ENCODE measurements at regions not wholly inside any gene's neighbourhood (a gene's known extent, or its start where the extent isn't known, plus 50 kb on each side); places are given as distances from the start of the nearest gene placed in this dataset.
"Not testable (repeated sequence)": the region's sequence is repeated elsewhere in the genome, so short reads cannot be mapped to it uniquely, and the experiment has no call there.

DNA sequence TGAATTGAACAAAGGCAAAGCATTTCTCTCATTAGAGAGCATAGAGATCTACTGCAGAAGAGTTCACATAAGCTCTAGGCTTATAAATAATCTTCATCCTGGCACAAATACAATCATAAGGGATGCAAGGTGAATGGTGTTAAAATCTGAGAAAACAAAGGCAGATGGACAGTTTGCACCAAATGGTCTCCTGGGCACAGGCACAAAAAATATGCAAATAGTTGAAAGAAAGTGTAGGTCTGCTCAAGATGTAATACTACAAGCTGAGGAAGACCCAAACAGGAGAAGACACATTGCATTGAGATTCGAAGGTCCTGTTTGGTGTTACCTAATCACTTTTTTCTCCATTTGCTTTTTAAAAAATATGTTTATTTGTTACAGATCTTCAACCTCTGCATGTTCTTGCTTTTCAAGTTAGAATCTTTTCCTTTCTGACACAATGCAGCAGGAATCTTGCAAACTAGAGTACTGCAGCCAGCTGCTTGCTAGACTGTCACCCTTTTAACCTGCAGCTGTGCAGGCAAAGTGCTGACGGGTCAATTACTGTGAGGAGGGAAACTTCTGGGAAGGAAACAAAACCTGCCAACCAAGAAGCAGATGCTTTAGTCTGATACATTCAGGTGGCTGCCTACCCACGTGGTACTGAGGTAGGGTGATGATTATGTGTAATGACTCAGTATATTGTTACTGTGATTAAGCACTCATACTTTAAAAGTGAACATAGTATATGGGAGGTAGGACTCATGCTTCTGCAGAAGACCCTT lies 1048.6 kb upstream of the SEMA6A start:
- H3K4me1 Mint-ChIP-seq, result no peaks in the 10 kb centered on the region
- no peak overlapping the region for H3K4me3 Mint-ChIP-seq
- H3K27me3 Mint-ChIP-seq, result no peaks in the 10 kb centered on the region
- peaks cover 15 to 20% of the 10 kb centered on the region in 2 donors for H3K9me3 Mint-ChIP-seq
- DNase-seq (no peak), ATAC-seq (no peak)
- no peak overlapping the region for H3K27ac Mint-ChIP-seq

GRCh38 chr5:117621921-117622320 lies 1047.3 kb upstream of the SEMA6A start:
- no peak overlapping the region for H3K27ac Mint-ChIP-seq

GRCh38 chr5:117615226-117615625 lies 1040.6 kb upstream of the SEMA6A start:
- no peak for DNase-seq
- Mint-ChIP-seq H3K4me1 (no peaks in the 10 kb centered on the region), H3K4me3 (no peak overlapping the region), H3K9me3 (peaks cover 5 to 18% of the 10 kb centered on the region in 2 donors), H3K27me3 (no peaks in the 10 kb centered on the region), H3K27ac (no peak overlapping the region)
- no peak for ATAC-seq

More at GRCh38 chr5:117621921-117622320, 1047.3 kb upstream of the SEMA6A start:
- peaks cover 14 to 24% of the 10 kb centered on the region in 2 donors for H3K9me3 Mint-ChIP-seq
- H3K27me3 Mint-ChIP-seq, result no peaks in the 10 kb centered on the region
- no peak for ATAC-seq
- H3K4me3 Mint-ChIP-seq, result no peak overlapping the region
- no peak for DNase-seq
- no peaks in the 10 kb centered on the region for H3K4me1 Mint-ChIP-seq

GRCh38 chr5:117614408-117614807 lies 1039.8 kb upstream of the SEMA6A start:
- Mint-ChIP-seq H3K27ac (no peak overlapping the region), H3K4me3 (no peak overlapping the region), H3K9me3 (peaks cover 5 to 23% of the 10 kb centered on the region in 2 donors), H3K27me3 (no peaks in the 10 kb centered on the region), H3K4me1 (no peaks in the 10 kb centered on the region)
- DNase-seq (no peak), ATAC-seq (no peak)

DNA sequence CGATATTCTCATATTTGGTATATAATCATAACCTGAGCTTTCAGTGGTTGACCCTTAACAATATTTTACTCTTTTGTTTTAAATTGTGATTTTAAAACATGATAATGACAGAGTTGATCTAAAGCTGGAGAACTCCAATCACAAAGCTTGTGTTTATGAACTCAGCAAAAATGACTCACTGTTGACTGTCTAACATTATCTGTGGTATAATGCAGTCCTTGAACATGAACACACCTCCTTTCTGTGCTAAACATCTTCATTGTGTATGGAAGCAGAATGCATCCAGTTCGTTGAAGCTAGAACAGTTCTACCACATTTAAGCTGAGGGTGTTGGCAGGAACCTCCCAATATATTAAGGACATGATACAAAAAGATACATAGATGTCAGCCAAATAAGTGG lies 1030.2 kb upstream of the SEMA6A start:
- Mint-ChIP-seq H3K9me3 (peaks cover 0 to under 1% of the 10 kb centered on the region in 2 donors), H3K27me3 (no peaks in the 10 kb centered on the region), H3K27ac (no peak overlapping the region), H3K4me3 (no peak overlapping the region), H3K4me1 (no peaks in the 10 kb centered on the region)
- DNase-seq (no peak), ATAC-seq (no peak)

DNA sequence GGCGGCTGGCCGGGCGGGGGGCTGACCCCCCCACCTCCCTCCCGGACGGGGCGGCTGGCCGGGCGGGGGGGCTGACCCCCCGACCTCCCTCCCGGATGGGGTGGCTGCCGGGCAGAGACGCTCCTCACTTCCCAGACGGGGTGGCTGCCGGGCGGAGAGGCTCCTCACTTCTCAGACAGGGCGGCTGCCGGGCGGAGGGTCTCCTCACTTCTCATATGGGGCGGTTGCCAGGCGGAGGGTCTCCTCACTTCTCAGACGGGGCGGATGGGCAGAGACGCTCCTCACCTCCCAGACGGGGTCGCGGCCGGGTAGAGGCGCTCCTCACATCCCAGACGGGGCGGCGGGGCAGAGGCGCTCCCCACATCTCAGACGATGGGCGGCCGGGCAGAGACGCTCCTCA lies 1025.2 kb upstream of the SEMA6A start:
- not testable (repeated sequence) for ATAC-seq, H3K4me1 Mint-ChIP-seq, H3K4me3 Mint-ChIP-seq, H3K27ac Mint-ChIP-seq, DNase-seq, H3K27me3 Mint-ChIP-seq, H3K9me3 Mint-ChIP-seq

GRCh38 chr5:117594166-117594565 lies 1019.5 kb upstream of the SEMA6A start:
- no peaks in the 10 kb centered on the region for H3K27me3 Mint-ChIP-seq
- H3K4me3 Mint-ChIP-seq, result no peak overlapping the region
- DNase-seq, result no peak

GRCh38 chr5:117590944-117591343 lies 1016.3 kb upstream of the SEMA6A start:
- Mint-ChIP-seq H3K9me3 (peaks cover 0 to 4% of the 10 kb centered on the region in 2 donors), H3K4me3 (no peak overlapping the region), H3K27me3 (no peaks in the 10 kb centered on the region), H3K4me1 (no peaks in the 10 kb centered on the region), H3K27ac (no peak overlapping the region)
- no peak for ATAC-seq
- no peak for DNase-seq

More at GRCh38 chr5:117594166-117594565, 1019.5 kb upstream of the SEMA6A start:
- H3K27ac Mint-ChIP-seq, result no peak overlapping the region
- no peaks in the 10 kb centered on the region for H3K4me1 Mint-ChIP-seq
- no peak for ATAC-seq
- no peaks in the 10 kb centered on the region for H3K9me3 Mint-ChIP-seq

DNA sequence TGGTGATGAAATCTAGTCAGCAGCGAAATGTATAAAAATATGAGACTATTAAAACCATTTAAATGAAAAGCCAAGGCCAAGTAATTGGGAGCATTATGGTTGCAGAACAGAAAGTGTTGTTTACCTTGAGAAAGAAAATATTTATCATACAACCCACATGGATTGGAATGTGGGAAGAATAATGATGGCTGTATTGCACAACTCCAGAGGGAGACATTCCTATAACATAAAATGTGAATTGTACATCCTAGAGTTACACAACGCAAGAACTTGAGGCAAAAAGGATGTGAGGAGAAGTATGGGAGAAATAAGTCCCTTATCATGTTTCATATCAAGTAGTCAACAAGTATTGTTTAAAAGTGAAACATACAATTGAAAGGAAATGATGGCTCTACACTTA lies 1014.0 kb upstream of the SEMA6A start:
- Mint-ChIP-seq H3K27me3 (no peaks in the 10 kb centered on the region), H3K27ac (no peak overlapping the region), H3K9me3 (peaks cover 0 to 4% of the 10 kb centered on the region in 2 donors), H3K4me3 (no peak overlapping the region), H3K4me1 (no peaks in the 10 kb centered on the region)
- DNase-seq, result no peak
- no peak for ATAC-seq

- ATAC-seq, result no peak
- DNase-seq, result no peak
Measured at GRCh38 chr5:117587111-117587510, 1012.5 kb upstream of the SEMA6A start.

DNA sequence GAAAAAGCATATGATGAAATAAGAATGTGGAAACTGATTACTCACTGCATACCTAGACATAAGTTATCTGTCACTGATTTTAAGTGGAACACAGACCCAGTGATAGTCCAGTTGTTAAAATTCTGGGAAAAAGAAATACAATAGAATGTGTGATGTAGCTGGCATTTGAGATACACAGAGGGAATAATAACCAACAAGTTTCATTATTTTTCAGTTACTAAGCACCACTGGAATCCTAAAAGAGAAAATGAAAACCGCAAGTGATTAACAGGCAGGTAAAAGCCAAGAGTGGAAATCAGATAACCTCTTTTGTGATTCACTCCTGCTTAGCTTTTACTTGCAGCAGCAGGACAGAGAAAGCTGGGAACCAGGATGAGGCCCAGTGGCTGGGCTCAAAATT lies 994.0 kb upstream of the SEMA6A start:
- Mint-ChIP-seq H3K27ac (no peak overlapping the region), H3K9me3 (no peaks in the 10 kb centered on the region), H3K4me3 (no peak overlapping the region), H3K27me3 (no peaks in the 10 kb centered on the region), H3K4me1 (no peaks in the 10 kb centered on the region)
- ATAC-seq, result no peak
- no peak for DNase-seq

More at GRCh38 chr5:117587111-117587510, 1012.5 kb upstream of the SEMA6A start:
- no peak overlapping the region for H3K4me3 Mint-ChIP-seq
- no peaks in the 10 kb centered on the region for H3K27me3 Mint-ChIP-seq
- H3K27ac Mint-ChIP-seq, result no peak overlapping the region
- H3K9me3 Mint-ChIP-seq, result peaks cover 0 to 4% of the 10 kb centered on the region in 2 donors
- H3K4me1 Mint-ChIP-seq, result no peaks in the 10 kb centered on the region

GRCh38 chr5:117568126-117568525 lies 993.5 kb upstream of the SEMA6A start:
- no peak overlapping the region for H3K4me3 Mint-ChIP-seq
- no peaks in the 10 kb centered on the region for H3K4me1 Mint-ChIP-seq
- DNase-seq (no peak), ATAC-seq (no peak)
- no peak overlapping the region for H3K27ac Mint-ChIP-seq
- H3K27me3 Mint-ChIP-seq, result no peaks in the 10 kb centered on the region
- H3K9me3 Mint-ChIP-seq, result no peaks in the 10 kb centered on the region

DNA sequence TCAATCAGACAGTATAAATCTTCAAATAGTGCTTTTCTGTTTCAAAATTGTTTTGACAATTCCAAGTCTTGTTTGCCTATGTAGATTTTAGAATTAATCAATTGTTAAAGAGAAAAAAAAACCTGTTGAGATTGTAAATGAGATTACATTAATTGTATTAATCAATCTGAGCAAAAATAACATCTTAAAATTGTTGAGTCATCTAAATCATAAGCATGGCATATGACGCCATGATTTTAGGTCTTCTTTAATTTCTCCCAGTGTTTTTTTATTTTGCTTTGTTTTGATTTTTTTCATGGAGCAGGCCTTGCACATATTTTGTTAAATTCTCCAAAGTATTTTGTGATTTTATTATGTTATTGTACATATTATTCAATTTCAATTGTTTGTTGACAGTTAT lies 988.0 kb upstream of the SEMA6A start:
- ATAC-seq (no peak), DNase-seq (no peak)
- no peak overlapping the region for H3K4me3 Mint-ChIP-seq
- no peaks in the 10 kb centered on the region for H3K27me3 Mint-ChIP-seq
- H3K9me3 Mint-ChIP-seq, result peaks cover 6 to 7% of the 10 kb centered on the region in 2 donors
- no peaks in the 10 kb centered on the region for H3K4me1 Mint-ChIP-seq
- no peak overlapping the region for H3K27ac Mint-ChIP-seq

- no peaks in the 10 kb centered on the region for H3K27me3 Mint-ChIP-seq
- H3K27ac Mint-ChIP-seq, result no peak overlapping the region
- no peak for ATAC-seq
- no peak overlapping the region for H3K4me3 Mint-ChIP-seq
- no peak for DNase-seq
- H3K9me3 Mint-ChIP-seq, result peaks cover 6 to 7% of the 10 kb centered on the region in 2 donors
- no peaks in the 10 kb centered on the region for H3K4me1 Mint-ChIP-seq
Measured at GRCh38 chr5:117561531-117561930, 986.9 kb upstream of the SEMA6A start.

DNA sequence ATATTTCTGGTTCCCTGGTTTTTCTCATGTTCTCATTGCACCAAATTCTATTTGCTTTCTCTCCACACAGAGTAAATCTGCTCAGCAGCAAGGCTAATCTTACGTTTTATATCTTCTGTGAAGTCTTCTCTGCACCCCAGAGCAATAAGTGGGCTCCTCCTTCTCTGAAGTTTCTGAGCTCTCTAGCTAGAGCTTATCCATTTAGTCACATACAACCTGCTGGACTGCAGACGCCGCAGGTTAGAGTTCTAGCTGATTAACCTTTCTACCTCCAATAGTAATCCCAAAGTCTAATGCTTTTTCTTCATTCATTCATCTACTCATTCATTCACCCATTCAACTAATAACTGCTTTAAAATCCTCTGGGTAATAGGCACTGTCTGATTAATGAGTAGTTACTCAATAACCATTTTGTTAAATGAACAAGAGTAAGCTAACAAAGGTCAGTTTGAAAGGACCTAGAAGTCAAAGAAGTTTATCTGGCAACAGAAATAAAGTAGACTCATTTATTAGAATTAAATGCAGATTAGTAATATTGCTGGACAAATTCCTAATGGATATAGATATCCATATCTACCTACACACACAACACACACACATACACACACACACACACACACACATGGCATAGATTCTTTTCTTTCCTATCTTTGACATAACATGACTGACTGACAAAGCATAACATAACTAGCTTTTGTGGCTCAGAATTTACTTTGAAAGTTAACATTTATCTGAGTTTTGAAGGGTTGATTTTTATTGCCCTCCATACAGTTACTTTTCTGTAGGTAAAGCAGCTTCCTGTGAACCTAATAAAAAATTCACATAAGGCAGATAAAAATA lies 984.6 kb upstream of the SEMA6A start:
- no peak for ATAC-seq
- H3K27ac Mint-ChIP-seq, result no peak overlapping the region
- no peak for DNase-seq
- peaks cover 6 to 7% of the 10 kb centered on the region in 2 donors for H3K9me3 Mint-ChIP-seq
- no peaks in the 10 kb centered on the region for H3K27me3 Mint-ChIP-seq
- no peak overlapping the region for H3K4me3 Mint-ChIP-seq
- H3K4me1 Mint-ChIP-seq, result no peaks in the 10 kb centered on the region

GRCh38 chr5:117551236-117551635 lies 976.6 kb upstream of the SEMA6A start:
- ATAC-seq, result no peak

More at GRCh38 chr5:117551236-117551635, 976.6 kb upstream of the SEMA6A start:
- no peaks in the 10 kb centered on the region for H3K27me3 Mint-ChIP-seq
- no peak overlapping the region for H3K27ac Mint-ChIP-seq
- H3K4me1 Mint-ChIP-seq, result no peaks in the 10 kb centered on the region
- no peak overlapping the region for H3K4me3 Mint-ChIP-seq
- DNase-seq, result no peak
- peaks cover 0 to under 1% of the 10 kb centered on the region in 2 donors for H3K9me3 Mint-ChIP-seq

All from stimulated activated naive CD8-positive, alpha-beta T cell treated with anti-CD3 and anti-CD28 coated beads, Interleukin-15, amount 100 ng/mL, for 72 hours (primary cell).